Sigmoid colon (tissue), 4 donors: ENCODE measurements at regions not wholly inside any gene's neighbourhood (a gene's known extent, or its start where the extent isn't known, plus 50 kb on each side); places are given as distances from the start of the nearest gene placed in this dataset.

Source experiments
- CTCF ChIP-seq, 4 experiments: fragments of 450-650 bp in 3 of 4; fragments of 200-600 bp in 1 of 4; IDR thresholded peaks; one replicate each; pipeline ENCODE4 v1.5.1; 2016 to 2019; ENCODE audit warnings: antibody characterized with exemption in 4 of 4, mild to moderate bottlenecking in 3 of 4, moderate library complexity in 2 of 4
- EP300 ChIP-seq, 4 donors: sonication (generic); formaldehyde crosslinking; IDR thresholded peaks; one replicate each; pipeline ENCODE4 v1.6.1; 2017; ENCODE audit warnings: antibody characterized with exemption in 4 of 4
- POLR2A ChIP-seq, 2 donors: fragments of 450-650 bp; IDR thresholded peaks; one replicate each; pipeline ENCODE4 v1.6.1; 2016; ENCODE audit warnings: antibody characterized with exemption in 2 of 2, mild to moderate bottlenecking in 2 of 2, moderate library complexity in 2 of 2
- POLR2AphosphoS5 ChIP-seq, 4 donors: sonication (generic); formaldehyde crosslinking; IDR thresholded peaks; one replicate each; pipeline ENCODE4 v1.6.1; 2017; ENCODE audit warnings: antibody characterized with exemption in 4 of 4

- TF ChIP-seq CTCF (IDR thresholded peaks at IDR 0.05) (no peak), POLR2AphosphoS5 (IDR thresholded peaks at IDR 0.05) (peak in 1 of 4 donors; percentile 47), POLR2A (IDR thresholded peaks at IDR 0.05) (no peak), EP300 (IDR thresholded peaks at IDR 0.05) (peak in 1 of 4 donors; percentile 18)
Measured at GRCh38 chr14:55847766-55848165, 267.8 kb downstream of the KTN1 start.
